Subcutaneous abdominal adipose tissue (tissue), 5 donors: ENCODE measurements at regions not wholly inside any gene's neighbourhood (a gene's known extent, or its start where the extent isn't known, plus 50 kb on each side); places are given as distances from the start of the nearest gene placed in this dataset.
"Not testable (repeated sequence)": the region's sequence is repeated elsewhere in the genome, so short reads cannot be mapped to it uniquely, and the experiment has no call there.

ENCODE experiments used
- H3K27ac ChIP-seq: one replicate; pipeline ENCODE4 v1.7.0; 2013; ENCODE audit warnings: low read depth, mild to moderate bottlenecking, inconsistent platforms, low read length, moderate library complexity
- H3K27me3 ChIP-seq, 5 donors: one replicate each; pipeline ENCODE4 v1.7.0; 2013; ENCODE audit warnings: low read length in 5 of 5, inconsistent platforms in 1 of 5; ENCODE audit not compliant: control insufficient read depth in 5 of 5, insufficient read depth in 4 of 5
- H3K36me3 ChIP-seq, 5 donors: one replicate each; pipeline ENCODE4 v1.7.0; 2013; ENCODE audit warnings: low read length in 5 of 5; ENCODE audit not compliant: control insufficient read depth in 5 of 5, insufficient read depth in 5 of 5
- H3K4me1 ChIP-seq, 5 donors: one replicate each; pipeline ENCODE4 v1.7.0; 2013; ENCODE audit warnings: low read length in 5 of 5, mild to moderate bottlenecking in 3 of 5, moderate library complexity in 1 of 5; ENCODE audit not compliant: control insufficient read depth in 5 of 5, insufficient read depth in 5 of 5
- H3K4me3 ChIP-seq, 5 donors: one replicate each; pipeline ENCODE4 v1.7.0; 2013; ENCODE audit warnings: low read length in 5 of 5, low read depth in 1 of 5
- H3K9ac ChIP-seq, 5 donors: one replicate each; pipeline ENCODE4 v1.7.0; 2013; ENCODE audit warnings: low read length in 5 of 5, mild to moderate bottlenecking in 4 of 5, moderate library complexity in 3 of 5
- H3K9me3 ChIP-seq, 5 donors: one replicate each; pipeline ENCODE4 v1.7.0; 2013; ENCODE audit warnings: low read length in 5 of 5; ENCODE audit not compliant: control insufficient read depth in 5 of 5
- donor health status: healthy.
- donor health status: healthy.
- donor health status: healthy.
- donor health status: healthy.
- donor health status: healthy.

GRCh38 chr9:134545543-134546245 is 95.9 kb upstream of the COL5A1 start:
- peak overlapping the region in 1 of 5 donors; percentile 8 for H3K9ac ChIP-seq
- peak overlapping the region in 3 of 5 donors; percentile 13 to 31 (median 22) for H3K4me3 ChIP-seq
- H3K27ac ChIP-seq, result no peak overlapping the region
- peaks cover under 1 to 32% (median 22%) of the 10 kb centered on the region in 5 donors for H3K27me3 ChIP-seq
- peaks cover 5 to 25% (median 17%) of the 10 kb centered on the region in 5 donors for H3K4me1 ChIP-seq
- no peaks in the 10 kb centered on the region for H3K36me3 ChIP-seq
- no peaks in the 10 kb centered on the region for H3K9me3 ChIP-seq

GRCh38 chr9:134546246-134546731 is 95.3 kb upstream of the COL5A1 start:
- Histone ChIP-seq H3K27ac (no peak overlapping the region), H3K9me3 (no peaks in the 10 kb centered on the region), H3K27me3 (peaks cover 0 to 31% (median 16%) of the 10 kb centered on the region in 5 donors), H3K4me1 (peaks cover 5 to 25% (median 17%) of the 10 kb centered on the region in 5 donors), H3K36me3 (no peaks in the 10 kb centered on the region), H3K4me3 (peak overlapping the region in 3 of 5 donors; percentile 13 to 31 (median 22)), H3K9ac (peak overlapping the region in 1 of 5 donors; percentile 8)

GRCh38 chr9:134546746-134547145 is 94.9 kb upstream of the COL5A1 start:
- H3K27ac ChIP-seq, result no peak overlapping the region
- H3K36me3 ChIP-seq, result no peaks in the 10 kb centered on the region
- peaks cover 0 to 35% (median 16%) of the 10 kb centered on the region in 5 donors for H3K27me3 ChIP-seq
- H3K4me1 ChIP-seq, result peaks cover 5 to 26% (median 19%) of the 10 kb centered on the region in 5 donors
- no peaks in the 10 kb centered on the region for H3K9me3 ChIP-seq
- H3K4me3 ChIP-seq, result no peak overlapping the region
- no peak overlapping the region for H3K9ac ChIP-seq

GRCh38 chr9:134547161-134548100 is 94.2 kb upstream of the COL5A1 start:
- H3K27ac ChIP-seq, result no peak overlapping the region

GRCh38 chr9:134548185-134548584 is 93.4 kb upstream of the COL5A1 start:
- Histone ChIP-seq H3K4me1 (peaks cover 9 to 40% (median 34%) of the 10 kb centered on the region in 5 donors), H3K9ac (no peak overlapping the region), H3K27me3 (peaks cover 0 to 43% (median 16%) of the 10 kb centered on the region in 5 donors), H3K36me3 (no peaks in the 10 kb centered on the region), H3K4me3 (no peak overlapping the region), H3K9me3 (no peaks in the 10 kb centered on the region), H3K27ac (no peak overlapping the region)

More at GRCh38 chr9:134547161-134548100, 94.2 kb upstream of the COL5A1 start:
- Histone ChIP-seq H3K36me3 (no peaks in the 10 kb centered on the region), H3K4me3 (no peak overlapping the region), H3K9ac (no peak overlapping the region), H3K4me1 (peaks cover 5 to 33% (median 26%) of the 10 kb centered on the region in 5 donors), H3K9me3 (no peaks in the 10 kb centered on the region), H3K27me3 (peaks cover 0 to 40% (median 16%) of the 10 kb centered on the region in 5 donors)

- Histone ChIP-seq H3K27ac (no peak overlapping the region), H3K27me3 (peaks cover 0 to 43% (median 16%) of the 10 kb centered on the region in 5 donors), H3K9ac (no peak overlapping the region), H3K9me3 (no peaks in the 10 kb centered on the region), H3K36me3 (no peaks in the 10 kb centered on the region), H3K4me1 (peaks cover 9 to 45% (median 38%) of the 10 kb centered on the region in 5 donors), H3K4me3 (no peak overlapping the region)
Measured at GRCh38 chr9:134548618-134549017, 93.0 kb upstream of the COL5A1 start.

GRCh38 chr9:134549336-134549735 is 92.3 kb upstream of the COL5A1 start:
- peaks cover 0 to 41% (median 16%) of the 10 kb centered on the region in 5 donors for H3K27me3 ChIP-seq
- peaks cover 9 to 48% (median 40%) of the 10 kb centered on the region in 5 donors for H3K4me1 ChIP-seq

GRCh38 chr9:134550081-134550480 is 91.5 kb upstream of the COL5A1 start:
- peaks cover 0 to 41% (median 15%) of the 10 kb centered on the region in 5 donors for H3K27me3 ChIP-seq
- H3K9me3 ChIP-seq, H3K4me3 ChIP-seq, H3K36me3 ChIP-seq, H3K27ac ChIP-seq, H3K9ac ChIP-seq: not testable (repeated sequence)
- peaks cover 9 to 48% (median 43%) of the 10 kb centered on the region in 5 donors for H3K4me1 ChIP-seq

More at GRCh38 chr9:134549336-134549735, 92.3 kb upstream of the COL5A1 start:
- no peak overlapping the region for H3K9ac ChIP-seq
- no peaks in the 10 kb centered on the region for H3K36me3 ChIP-seq
- no peaks in the 10 kb centered on the region for H3K9me3 ChIP-seq
- no peak overlapping the region for H3K4me3 ChIP-seq
- no peak overlapping the region for H3K27ac ChIP-seq

GRCh38 chr9:134550584-134550983 is 91.0 kb upstream of the COL5A1 start:
- Histone ChIP-seq H3K36me3 (no peaks in the 10 kb centered on the region), H3K27me3 (peaks cover 0 to 36% (median 17%) of the 10 kb centered on the region in 5 donors), H3K4me1 (peaks cover 6 to 47% (median 38%) of the 10 kb centered on the region in 5 donors), H3K9ac (no peak overlapping the region), H3K27ac (no peak overlapping the region), H3K9me3 (no peaks in the 10 kb centered on the region), H3K4me3 (no peak overlapping the region)
